ENCODE measurements at regions not wholly inside any gene's neighbourhood (a gene's known extent, or its start where the extent isn't known, plus 50 kb on each side); places are given as distances from the start of the nearest gene placed in this dataset.

- TF ChIP-seq CTCF (IDR thresholded peaks at IDR 0.05; ENCODE audit: poor library complexity): no peak
- TF ChIP-seq EZH2 (IDR thresholded peaks at IDR 0.05; ENCODE audit: borderline replicate concordance): no peak
- TF ChIP-seq EZH2phosphoT487 (IDR thresholded peaks at IDR 0.05; ENCODE audit: low read depth, severe bottlenecking, unreplicated experiment): no peak
Measured at GRCh38 chr4:101706535-101707057, 83.9 kb upstream of the BANK1 start.
